ENCODE measurements at regions not wholly inside any gene's neighbourhood (a gene's known extent, or its start where the extent isn't known, plus 50 kb on each side); places are given as distances from the start of the nearest gene placed in this dataset.

DNA sequence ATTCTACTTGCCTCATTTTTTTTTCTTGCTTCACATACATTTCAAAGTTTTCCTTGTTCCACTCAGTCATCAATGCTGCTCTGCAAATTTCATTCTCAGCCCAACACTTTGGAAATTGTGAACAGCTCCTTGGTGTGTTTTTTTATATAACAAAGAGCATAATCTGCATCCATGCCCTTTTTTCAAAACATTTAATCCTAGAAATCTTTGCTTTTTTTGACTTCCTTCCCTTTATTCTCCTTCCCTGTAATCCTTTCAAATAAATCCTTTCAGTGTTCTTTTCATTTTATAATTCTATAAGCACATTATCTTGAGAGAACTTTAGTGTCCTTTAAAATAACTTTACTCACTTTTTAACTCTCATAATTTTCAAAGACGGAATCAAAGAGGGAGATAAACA is 1150.8 kb downstream of the SI start:
- no peak for DNase-seq

DNA sequence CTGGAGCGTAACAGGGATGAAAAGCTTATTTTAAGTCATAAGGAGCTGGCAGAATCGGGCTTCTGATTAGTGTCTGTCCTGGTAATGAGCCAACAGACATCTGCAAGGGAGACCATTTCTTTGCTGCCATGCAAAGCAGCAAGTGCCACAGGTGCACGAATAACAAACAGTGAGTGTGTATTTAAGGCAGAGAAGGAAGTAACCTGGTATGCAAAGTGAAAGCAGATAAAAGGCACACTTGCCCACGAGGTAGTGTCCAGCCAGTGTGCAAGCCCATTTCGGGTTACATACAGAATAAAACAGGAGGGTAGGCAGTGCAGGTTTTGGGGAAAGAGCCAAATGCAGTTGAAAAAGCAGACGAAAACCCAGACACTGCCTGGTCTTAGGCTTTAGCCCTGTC is 1153.7 kb downstream of the SI start:
- no peak for DNase-seq

DNA sequence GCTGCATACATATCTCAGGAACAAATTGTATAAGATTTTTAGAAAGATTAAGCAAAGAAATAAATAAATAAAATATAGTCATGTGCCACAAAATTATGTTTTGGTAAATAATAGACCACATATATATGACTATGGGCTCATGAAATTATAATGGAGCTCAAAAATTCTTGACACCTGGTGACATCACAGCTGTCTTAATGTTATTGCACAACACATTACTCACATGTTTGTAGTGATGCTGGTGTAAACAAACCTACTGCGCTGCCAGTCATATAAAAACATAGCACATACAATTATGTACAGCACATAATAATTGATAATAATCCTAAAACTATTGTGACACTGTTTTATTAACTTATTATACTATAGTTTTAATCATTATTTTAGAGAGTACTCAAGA is 1159.1 kb downstream of the SI start:
- DNase-seq = no peak

GRCh38 chr3:163916596-163917560 is 1161.4 kb downstream of the SI start:
- DNase-seq = peak; percentile 20

DNA sequence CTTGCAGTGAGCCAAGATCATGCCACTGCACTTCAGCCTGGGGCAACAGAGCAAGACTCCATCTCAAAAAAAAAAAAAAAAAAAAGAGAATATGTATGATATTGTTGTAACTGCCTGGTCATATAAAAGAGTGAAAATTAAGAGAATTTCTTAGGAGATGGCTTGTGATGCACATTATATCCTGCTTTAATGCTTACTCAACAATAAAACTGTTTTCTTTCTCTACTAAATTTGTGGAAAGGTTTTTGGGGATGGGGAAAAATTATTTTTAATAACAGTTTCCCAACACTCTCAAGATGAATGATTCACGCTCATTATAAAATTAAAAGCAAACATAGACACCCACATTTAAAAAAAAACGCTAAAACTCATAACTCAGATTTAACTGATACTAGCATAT is 1163.0 kb downstream of the SI start:
- DNase-seq = no peak

DNA sequence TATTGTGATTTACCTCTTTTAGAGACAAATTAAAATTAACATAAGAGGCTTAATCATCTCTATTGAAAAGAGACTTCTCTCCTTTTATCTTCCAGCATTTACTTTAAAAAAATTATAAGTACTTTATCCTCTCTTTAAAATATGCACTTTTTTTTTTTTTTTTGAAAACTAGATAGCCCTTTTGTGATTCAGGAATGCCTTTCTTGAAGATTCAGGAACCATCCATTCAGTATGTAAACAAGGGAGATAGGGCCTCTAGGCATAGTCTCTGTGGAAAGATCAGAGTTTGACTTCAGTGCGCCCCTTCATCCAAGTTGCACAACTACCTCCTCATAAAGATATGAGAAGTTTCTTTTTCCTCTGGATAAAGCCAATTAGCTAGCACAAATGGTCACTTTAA is 1163.7 kb downstream of the SI start:
- DNase-seq = no peak

DNA sequence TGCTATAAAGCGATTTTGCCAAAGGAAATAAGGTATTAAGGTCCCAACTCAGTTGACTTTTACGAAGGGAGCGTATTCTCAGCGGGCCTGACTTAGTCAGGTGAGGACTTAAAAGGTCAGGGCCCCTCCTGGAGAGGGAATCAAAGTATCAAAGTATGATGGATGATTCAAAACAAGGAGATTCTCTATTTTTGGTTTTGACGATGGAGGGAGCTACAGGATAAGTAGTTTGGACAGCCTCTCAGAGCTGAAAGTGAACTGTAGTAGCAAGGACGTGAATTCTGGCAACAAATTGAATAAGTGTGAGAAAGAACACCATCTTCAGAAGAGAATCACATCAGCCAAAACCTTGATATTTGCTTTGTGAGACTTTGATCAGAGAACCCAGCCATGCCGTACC is 1186.5 kb downstream of the SI start:
- DNase-seq = peak; percentile 2

DNA sequence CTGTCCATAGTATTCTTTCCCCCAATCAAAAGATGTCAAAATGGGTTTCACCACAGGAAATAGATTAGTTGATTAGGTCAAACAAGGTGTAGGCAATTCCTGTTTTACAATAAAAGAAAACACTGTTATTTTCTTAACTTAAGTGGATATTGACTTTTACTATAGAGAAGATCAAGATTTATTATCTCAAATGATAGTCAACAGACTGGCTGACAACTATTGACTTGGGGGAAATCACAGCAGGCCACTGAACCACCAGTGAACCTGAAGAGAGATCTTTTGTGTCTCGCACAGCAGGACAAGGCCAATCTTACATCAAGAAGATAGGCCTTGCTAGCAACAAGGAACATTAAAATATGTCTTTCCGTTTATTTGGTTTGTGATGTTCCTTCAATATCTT is 1187.6 kb downstream of the SI start:
- no peak for DNase-seq

- no peak for DNase-seq
These were observed 1199.1 kb downstream of the SI start for GRCh38 chr3:163879172-163879571.

GRCh38 chr3:163878396-163878795 is 1199.9 kb downstream of the SI start:
- DNase-seq = peak; percentile 0

DNA sequence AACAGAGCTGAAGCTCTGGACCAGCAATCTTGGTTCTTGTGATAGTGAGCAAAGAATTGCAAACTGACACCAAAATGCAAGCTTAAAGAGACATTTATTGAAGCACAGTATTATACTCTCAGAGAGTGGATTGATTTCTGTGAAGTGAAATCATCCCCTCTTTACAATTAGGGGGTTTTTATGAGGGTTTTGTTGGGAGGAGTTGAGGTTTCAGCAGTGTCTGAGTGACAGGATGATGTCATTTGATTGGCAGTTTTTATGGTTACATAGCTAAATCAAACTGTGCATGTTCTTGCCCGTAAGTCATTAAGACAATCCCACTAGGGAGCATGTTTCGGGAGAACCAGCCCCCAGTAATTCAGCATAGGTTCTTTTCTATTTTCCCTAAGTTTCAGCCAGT is 1200.5 kb downstream of the SI start:
- DNase-seq = no peak

GRCh38 chr3:163863146-163863545 is 1215.2 kb downstream of the SI start:
- no peak for DNase-seq

GRCh38 chr3:163852233-163852632 is 1226.1 kb downstream of the SI start:
- DNase-seq = no peak

- DNase-seq = no peak
These were observed 1239.5 kb downstream of the SI start for GRCh38 chr3:163838769-163839168.

DNA sequence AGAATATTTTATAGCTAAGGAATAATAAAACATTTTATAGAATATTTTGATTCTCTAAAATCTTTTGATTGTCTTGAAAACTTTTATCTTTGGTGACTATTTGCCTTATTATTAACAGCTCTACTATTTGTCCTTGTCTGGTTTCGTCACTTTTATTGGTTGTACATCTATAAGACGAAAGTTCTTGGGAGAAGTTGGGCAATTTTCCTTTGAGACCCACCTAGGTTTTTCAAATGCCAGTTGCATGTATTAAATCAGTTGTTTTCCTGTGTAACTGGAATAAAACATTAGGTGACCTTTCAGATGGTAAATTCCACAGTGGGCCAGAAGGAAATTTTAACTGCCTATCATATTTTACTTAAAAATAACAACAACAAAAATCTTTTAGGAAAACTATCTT is 1245.7 kb downstream of the SI start:
- DNase-seq = no peak

DNA sequence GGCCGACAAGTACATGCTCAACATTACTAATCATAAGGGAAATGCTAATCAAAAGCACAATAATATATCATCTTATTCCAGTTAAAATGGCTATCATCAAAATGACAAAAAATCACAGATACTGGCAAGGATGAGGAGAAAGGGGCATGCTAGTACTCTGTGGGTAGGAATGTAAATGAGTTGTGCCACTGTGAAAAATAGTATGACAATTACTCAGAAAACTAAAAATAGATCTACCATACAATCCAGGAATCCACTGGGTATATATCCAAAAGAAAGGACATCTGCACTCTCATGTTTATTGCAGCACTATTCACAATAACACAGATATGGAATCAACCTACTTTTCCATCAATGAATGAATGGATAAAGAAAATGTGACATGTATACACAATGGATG is 1256.5 kb downstream of the SI start:
- DNase-seq = no peak

DNA sequence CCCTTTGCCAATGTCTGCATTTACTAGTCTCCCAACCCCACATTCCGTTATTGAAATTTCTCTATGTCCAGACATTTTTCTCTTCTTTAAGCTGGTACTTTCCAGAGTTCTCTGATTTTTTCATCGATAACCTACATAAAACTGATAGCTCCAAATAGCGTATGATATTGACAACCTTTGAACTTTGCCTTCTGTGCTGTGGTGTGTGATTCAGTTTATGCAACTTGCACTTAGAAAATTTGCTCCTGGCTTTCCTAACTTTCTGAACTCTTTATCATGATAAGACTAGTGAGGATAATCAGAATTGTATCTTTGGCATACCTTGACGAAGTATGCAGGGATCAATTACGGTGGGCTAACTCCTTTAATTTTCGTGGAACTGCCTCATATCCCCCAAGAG is 1261.3 kb downstream of the SI start:
- DNase-seq = no peak

DNA sequence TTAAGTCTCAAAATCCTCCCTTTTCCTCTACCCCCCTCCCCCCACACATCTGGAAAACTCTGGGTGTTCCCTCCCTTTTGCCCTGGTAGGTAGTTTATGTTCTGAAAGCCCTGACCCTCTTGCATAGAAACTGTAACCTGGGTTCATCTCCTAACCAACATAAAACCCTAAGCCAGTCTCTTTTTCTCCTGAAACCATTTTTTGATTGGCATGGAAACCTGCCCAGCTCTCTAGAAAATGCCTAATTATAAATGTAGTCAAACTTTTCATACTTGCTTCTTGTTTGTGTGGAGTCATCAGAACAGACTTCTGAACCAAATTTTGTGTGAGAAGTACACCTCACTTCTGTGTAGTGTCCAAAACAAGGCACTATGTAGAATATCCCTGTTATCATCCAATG is 1264.4 kb downstream of the SI start:
- no peak for DNase-seq

- DNase-seq = no peak
These were observed 1266.3 kb downstream of the SI start for GRCh38 chr3:163812006-163812405.

GRCh38 chr3:163809540-163809993 is 1268.7 kb downstream of the SI start:
- no peak for DNase-seq

- no peak for DNase-seq
These were observed 1291.9 kb downstream of the SI start for GRCh38 chr3:163786416-163786815.

DNA sequence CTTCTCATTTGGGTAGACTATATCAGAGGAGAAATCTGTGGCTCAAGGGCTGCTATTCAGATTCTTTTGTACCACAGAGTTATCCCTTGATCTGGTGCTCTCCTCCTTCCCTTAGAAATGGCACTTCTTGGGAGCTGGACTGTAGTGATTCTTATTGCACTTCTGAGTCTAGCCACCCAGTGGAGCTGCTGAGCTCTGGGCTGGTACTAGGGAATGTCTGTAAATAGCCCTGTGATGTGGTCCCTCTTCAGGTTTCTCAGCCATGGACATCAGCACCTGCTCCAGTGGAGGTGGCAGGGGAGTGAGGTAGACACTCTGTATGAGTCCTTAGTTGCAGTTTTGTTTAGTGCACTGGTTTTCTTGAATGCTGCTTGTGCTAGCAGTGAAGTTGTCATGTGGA is 1292.6 kb downstream of the SI start:
- DNase-seq = peak; percentile 20

GRCh38 chr3:163779396-163780344 is 1298.6 kb downstream of the SI start:
- DNase-seq = no peak

GRCh38 chr3:163776743-163777142 is 1301.6 kb downstream of the SI start:
- no peak for DNase-seq
